A673 (cell line): ENCODE measurements at regions not wholly inside any gene's neighbourhood (a gene's known extent, or its start where the extent isn't known, plus 50 kb on each side); places are given as distances from the start of the nearest gene placed in this dataset.

Source experiments
- EZH2 ChIP-seq: fragments of 200-600 bp; sonication (generic); IDR thresholded peaks from 2 replicates; pipeline ENCODE4 v1.6.1; 2017; ENCODE audit warnings: borderline replicate concordance, low read depth, mild to moderate bottlenecking, mixed read lengths, antibody characterized with exemption, low read length; ENCODE audit not compliant: poor library complexity, severe bottlenecking
- TF ChIP-seq, protein P1 (sequence below): fragments of 300-800, 200-600 bp; sonication (generic); conservative IDR thresholded peaks from 2 replicates; pipeline ENCODE4 v1.5.1; 2017; ENCODE audit warnings: low read depth, mild to moderate bottlenecking, antibody characterized with exemption, low read length, moderate library complexity, mixed read lengths

DNA sequence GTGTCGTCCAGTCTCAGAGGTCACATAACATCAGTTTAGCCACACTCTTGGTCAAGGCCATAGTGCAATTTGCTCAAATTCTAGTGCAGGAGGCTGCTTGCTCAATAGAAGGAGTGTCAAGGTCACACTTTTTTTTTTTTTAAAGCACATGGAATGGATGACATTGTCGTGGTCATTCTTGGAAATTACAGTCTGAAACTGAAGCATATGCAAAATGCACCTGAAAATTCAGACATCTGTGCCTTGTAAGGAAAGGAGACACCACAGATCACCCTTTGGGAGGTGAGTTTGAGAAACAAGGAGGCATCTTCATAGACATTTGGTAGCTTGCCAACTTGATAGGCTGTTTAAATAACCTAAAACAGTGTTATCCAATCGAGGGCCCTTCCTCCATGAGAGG is 98.3 kb upstream of the ANKRD10 start:
- TF ChIP-seq, protein P1, sequence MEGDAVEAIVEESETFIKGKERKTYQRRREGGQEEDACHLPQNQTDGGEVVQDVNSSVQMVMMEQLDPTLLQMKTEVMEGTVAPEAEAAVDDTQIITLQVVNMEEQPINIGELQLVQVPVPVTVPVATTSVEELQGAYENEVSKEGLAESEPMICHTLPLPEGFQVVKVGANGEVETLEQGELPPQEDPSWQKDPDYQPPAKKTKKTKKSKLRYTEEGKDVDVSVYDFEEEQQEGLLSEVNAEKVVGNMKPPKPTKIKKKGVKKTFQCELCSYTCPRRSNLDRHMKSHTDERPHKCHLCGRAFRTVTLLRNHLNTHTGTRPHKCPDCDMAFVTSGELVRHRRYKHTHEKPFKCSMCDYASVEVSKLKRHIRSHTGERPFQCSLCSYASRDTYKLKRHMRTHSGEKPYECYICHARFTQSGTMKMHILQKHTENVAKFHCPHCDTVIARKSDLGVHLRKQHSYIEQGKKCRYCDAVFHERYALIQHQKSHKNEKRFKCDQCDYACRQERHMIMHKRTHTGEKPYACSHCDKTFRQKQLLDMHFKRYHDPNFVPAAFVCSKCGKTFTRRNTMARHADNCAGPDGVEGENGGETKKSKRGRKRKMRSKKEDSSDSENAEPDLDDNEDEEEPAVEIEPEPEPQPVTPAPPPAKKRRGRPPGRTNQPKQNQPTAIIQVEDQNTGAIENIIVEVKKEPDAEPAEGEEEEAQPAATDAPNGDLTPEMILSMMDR = no peak
- TF ChIP-seq EZH2 = no peak
